Kidney epithelial cell (primary cell): ENCODE measurements at regions not wholly inside any gene's neighbourhood (a gene's known extent, or its start where the extent isn't known, plus 50 kb on each side); places are given as distances from the start of the nearest gene placed in this dataset.

Source experiments
- DNase-seq: peaks from one replicate; pipeline ENCODE4 v3.0.0-alpha.2; 2010; ENCODE audit warnings: low read depth
- H3K27me3 ChIP-seq: 2 replicates; pipeline ENCODE4 v1.6.0; 2011; ENCODE audit warnings: low read length; ENCODE audit not compliant: control insufficient read depth, insufficient read depth
- H3K36me3 ChIP-seq: 2 replicates; pipeline ENCODE4 v1.5.1; 2011; ENCODE audit warnings: low read length; ENCODE audit not compliant: control insufficient read depth, insufficient read depth
- H3K4me3 ChIP-seq: 2 replicates; pipeline ENCODE4 v1.5.1; 2011; ENCODE audit warnings: low read depth, mild to moderate bottlenecking, control low read depth, low read length
- TF ChIP-seq, protein P1 (sequence below): IDR thresholded peaks from 2 replicates; pipeline ENCODE4 v1.5.1; 2011; ENCODE audit warnings: mild to moderate bottlenecking, moderate library complexity, low read length, control low read depth, inconsistent platforms; ENCODE audit not compliant: insufficient read depth, poor library complexity, severe bottlenecking

DNA sequence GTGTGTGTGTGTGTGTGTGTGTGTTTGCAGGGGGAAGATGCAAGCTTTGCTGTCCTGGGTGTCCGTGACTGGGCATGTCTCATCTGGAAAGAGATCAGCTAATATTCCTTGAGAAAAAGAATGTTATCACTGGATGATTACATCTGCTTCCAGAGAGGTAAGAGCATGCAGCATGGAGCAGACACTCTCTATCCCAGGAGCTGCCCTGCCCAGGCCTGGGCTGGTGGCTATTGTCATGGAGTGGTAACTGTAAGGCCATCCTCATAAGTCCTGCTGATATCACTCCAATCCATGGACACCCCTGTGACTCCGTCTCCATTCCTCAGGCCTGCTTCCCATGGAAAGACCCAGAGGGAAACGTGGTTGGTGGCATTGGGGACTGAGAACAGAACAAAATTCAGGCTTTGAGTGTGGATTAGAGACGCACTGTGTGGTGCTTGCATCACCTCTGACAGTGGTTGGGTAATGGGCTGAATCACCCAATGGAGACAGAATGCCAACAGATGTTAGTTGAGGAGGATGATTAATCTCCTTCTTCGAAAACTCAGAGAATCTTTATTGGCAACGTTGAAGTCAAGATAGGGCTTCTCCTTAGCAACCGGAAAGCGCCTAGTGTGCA, 52.0 kb upstream of the KCNIP1 start:
- no peak overlapping the region for H3K4me3 ChIP-seq
- TF ChIP-seq, protein P1, sequence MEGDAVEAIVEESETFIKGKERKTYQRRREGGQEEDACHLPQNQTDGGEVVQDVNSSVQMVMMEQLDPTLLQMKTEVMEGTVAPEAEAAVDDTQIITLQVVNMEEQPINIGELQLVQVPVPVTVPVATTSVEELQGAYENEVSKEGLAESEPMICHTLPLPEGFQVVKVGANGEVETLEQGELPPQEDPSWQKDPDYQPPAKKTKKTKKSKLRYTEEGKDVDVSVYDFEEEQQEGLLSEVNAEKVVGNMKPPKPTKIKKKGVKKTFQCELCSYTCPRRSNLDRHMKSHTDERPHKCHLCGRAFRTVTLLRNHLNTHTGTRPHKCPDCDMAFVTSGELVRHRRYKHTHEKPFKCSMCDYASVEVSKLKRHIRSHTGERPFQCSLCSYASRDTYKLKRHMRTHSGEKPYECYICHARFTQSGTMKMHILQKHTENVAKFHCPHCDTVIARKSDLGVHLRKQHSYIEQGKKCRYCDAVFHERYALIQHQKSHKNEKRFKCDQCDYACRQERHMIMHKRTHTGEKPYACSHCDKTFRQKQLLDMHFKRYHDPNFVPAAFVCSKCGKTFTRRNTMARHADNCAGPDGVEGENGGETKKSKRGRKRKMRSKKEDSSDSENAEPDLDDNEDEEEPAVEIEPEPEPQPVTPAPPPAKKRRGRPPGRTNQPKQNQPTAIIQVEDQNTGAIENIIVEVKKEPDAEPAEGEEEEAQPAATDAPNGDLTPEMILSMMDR: no peak
- no peaks in the 10 kb centered on the region for H3K36me3 ChIP-seq
- no peaks in the 10 kb centered on the region for H3K27me3 ChIP-seq
- DNase-seq: no peak

DNA sequence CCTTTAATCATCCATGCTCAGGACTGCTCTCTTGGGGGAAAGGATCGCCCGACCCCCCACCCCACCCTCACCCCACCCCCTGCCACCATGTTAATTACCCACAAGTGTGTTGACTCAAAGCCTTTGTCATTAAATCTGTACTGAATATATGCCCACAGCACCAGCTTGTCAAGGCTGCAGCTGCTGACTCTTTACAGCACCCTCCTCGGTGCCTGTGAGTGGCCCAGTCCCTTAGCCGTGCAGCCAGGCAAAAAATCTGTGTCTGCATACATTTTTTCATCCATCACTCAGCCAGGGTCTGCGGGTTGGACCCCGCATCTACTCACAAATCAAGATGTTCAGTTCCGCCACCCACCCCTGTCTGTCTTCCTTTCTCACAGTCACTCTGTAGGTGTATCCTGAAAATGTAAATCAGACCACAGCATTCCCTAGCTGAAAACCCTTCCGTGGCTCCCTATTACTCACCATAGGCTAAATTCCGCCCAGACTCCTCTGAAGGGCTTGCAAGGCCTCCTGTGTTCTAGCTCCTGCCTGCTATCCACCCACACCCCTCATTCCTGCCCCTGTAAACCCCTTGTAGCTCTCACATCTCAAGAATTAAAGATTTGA, 53.7 kb upstream of the KCNIP1 start:
- no peaks in the 10 kb centered on the region for H3K36me3 ChIP-seq
- H3K27me3 ChIP-seq: no peaks in the 10 kb centered on the region
- no peak for DNase-seq
- H3K4me3 ChIP-seq: no peak overlapping the region
- TF ChIP-seq, protein P1: no peak

DNA sequence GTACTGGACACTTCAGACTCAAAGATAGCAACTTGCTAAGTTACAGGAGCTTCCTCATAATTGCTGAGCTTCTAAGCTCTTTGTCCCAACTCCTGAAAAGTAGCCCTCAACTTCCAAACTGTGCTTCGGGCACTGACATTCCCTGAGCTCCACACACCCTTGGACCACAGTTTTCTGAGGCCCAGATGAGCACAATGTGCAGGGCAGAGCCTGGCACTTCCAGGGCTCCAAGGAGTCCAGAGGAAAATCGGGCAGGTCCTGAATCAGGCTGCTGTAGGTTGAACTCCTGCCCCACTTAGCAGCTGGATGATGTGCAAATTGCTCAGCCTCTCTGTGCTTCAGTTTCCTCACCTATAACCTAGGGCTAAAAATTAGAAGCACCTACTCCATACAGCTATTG, 54.6 kb upstream of the KCNIP1 start:
- Histone ChIP-seq H3K27me3 (no peaks in the 10 kb centered on the region), H3K36me3 (no peaks in the 10 kb centered on the region), H3K4me3 (no peak overlapping the region)
- TF ChIP-seq, protein P1: no peak
- DNase-seq: no peak

DNA sequence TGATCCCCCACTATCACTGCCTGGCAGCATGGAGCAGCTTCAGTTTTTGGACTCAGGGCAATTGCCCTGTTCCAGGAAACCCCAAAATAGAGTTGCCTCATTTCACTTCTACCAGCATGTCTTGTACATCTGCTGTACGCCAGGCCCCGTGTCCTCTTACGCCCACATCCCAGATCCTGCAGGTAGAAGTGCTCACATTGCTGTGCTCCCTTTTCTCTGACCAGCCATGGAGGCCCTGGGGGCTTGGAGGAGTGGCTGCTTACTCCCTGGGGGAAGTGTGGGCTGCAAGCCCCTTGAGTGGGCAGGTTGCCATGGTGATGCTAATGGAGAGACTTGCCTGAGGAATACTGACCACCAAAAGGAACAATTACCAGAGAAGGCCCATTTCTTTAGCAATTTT, 55.6 kb upstream of the KCNIP1 start:
- DNase-seq: no peak
- no peak overlapping the region for H3K4me3 ChIP-seq
- TF ChIP-seq, protein P1: no peak
- H3K36me3 ChIP-seq: no peaks in the 10 kb centered on the region
- no peaks in the 10 kb centered on the region for H3K27me3 ChIP-seq

DNA sequence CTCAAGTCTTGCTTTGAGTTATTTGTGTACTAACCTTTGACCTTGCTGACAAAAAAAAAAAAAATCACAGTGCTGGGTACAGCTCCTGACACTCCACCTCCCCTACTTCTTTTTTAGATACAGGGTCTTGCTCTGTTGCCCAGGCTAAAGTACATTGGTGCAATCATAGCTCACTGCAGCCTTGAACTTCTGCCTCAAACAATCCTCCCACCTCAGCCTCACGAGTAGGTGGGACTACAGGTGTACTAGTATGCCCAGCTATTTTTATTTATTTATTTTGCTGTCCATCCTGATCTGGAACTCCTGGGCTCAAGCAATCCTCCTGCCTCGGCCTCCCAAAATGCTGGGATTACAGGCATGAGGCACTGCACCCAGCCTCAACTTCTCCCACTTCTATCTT, 57.2 kb upstream of the KCNMB1 start:
- no peak for DNase-seq

More for the DNA sequence above, 57.2 kb upstream of the KCNMB1 start:
- TF ChIP-seq, protein P1: no peak
- Histone ChIP-seq H3K4me3 (no peak overlapping the region), H3K27me3 (no peaks in the 10 kb centered on the region), H3K36me3 (no peaks in the 10 kb centered on the region)
